Neuronal stem cell (in vitro differentiated cells): ENCODE measurements at regions not wholly inside any gene's neighbourhood (a gene's known extent, or its start where the extent isn't known, plus 50 kb on each side); places are given as distances from the start of the nearest gene placed in this dataset.

Experiments used
- DNase-seq: peaks from one replicate; pipeline ENCODE4 v3.0.0-alpha.2; 2013; ENCODE audit warnings: low spot score
- H2AFZ ChIP-seq: one replicate; pipeline ENCODE4 v1.6.1; 2013; ENCODE audit warnings: mild to moderate bottlenecking, low read length, inconsistent platforms
- H2AK5ac ChIP-seq: 2 replicates; pipeline ENCODE4 v1.6.1; 2013; ENCODE audit warnings: low read depth, mild to moderate bottlenecking, inconsistent platforms, low read length, moderate library complexity, mixed read lengths
- H2BK120ac ChIP-seq: 2 replicates; pipeline ENCODE4 v1.6.1; 2013; ENCODE audit warnings: low read depth, mild to moderate bottlenecking, inconsistent platforms, low read length, moderate library complexity, mixed read lengths
- H2BK12ac ChIP-seq: one replicate; pipeline ENCODE4 v1.6.1; 2013; ENCODE audit warnings: low read length, inconsistent platforms
- H2BK15ac ChIP-seq: 2 replicates; pipeline ENCODE4 v1.6.1; 2013; ENCODE audit warnings: mild to moderate bottlenecking, low read length, inconsistent platforms, mixed read lengths
- H2BK5ac ChIP-seq: one replicate; pipeline ENCODE4 v1.6.1; 2013; ENCODE audit warnings: inconsistent platforms, mild to moderate bottlenecking, low read length, moderate library complexity
- H3K14ac ChIP-seq: one replicate; pipeline ENCODE4 v1.6.1; 2013; ENCODE audit warnings: low read length, inconsistent platforms
- H3K18ac ChIP-seq: 2 replicates; pipeline ENCODE4 v1.6.1; 2013; ENCODE audit warnings: low read length, inconsistent platforms
- H3K23ac ChIP-seq: 2 replicates; pipeline ENCODE4 v1.6.1; 2013; ENCODE audit warnings: low read depth, mild to moderate bottlenecking, mixed read lengths, low read length, inconsistent platforms; ENCODE audit not compliant: poor library complexity
- H3K27ac ChIP-seq: replicated peaks from 3 replicates; pipeline ENCODE4 v1.5.1; 2013; ENCODE audit warnings: low read length, inconsistent platforms
- H3K27me3 ChIP-seq, 3 experiments: 2 replicates each; pipeline ENCODE4 v1.6.1; 2013; ENCODE audit warnings: low read length in 3 of 3, mild to moderate bottlenecking in 2 of 3, inconsistent platforms in 1 of 3, low read depth in 1 of 3, mixed read lengths in 1 of 3, moderate library complexity in 1 of 3; ENCODE audit not compliant: control insufficient read depth in 3 of 3, insufficient read depth in 3 of 3
- H3K36me3 ChIP-seq, 2 donors: replicated peaks in 1 of 2; 2 replicates each; pipeline ENCODE4 v1.6.1; 2013; ENCODE audit warnings: low read length in 2 of 2; ENCODE audit not compliant: control insufficient read depth in 2 of 2, insufficient read depth in 2 of 2
- H3K4ac ChIP-seq: 2 replicates; pipeline ENCODE4 v1.6.1; 2013; ENCODE audit warnings: inconsistent platforms, mild to moderate bottlenecking, low read length, moderate library complexity
- H3K4me1 ChIP-seq, 2 donors: 1 replicate in 1 of 2; 2 replicates in 1 of 2; pipeline ENCODE4 v1.6.1; 2013; ENCODE audit warnings: low read length in 2 of 2, low read depth in 1 of 2; ENCODE audit not compliant: control insufficient read depth in 2 of 2, insufficient read depth in 1 of 2
- H3K4me2 ChIP-seq: one replicate; pipeline ENCODE4 v1.6.1; 2013; ENCODE audit warnings: mild to moderate bottlenecking, low read length, inconsistent platforms; ENCODE audit not compliant: insufficient read depth, poor library complexity, severe bottlenecking
- H3K4me3 ChIP-seq, 2 donors: 2 replicates each; pipeline ENCODE4 v1.5.1; 2013; ENCODE audit warnings: low read length in 2 of 2, mild to moderate bottlenecking in 2 of 2, inconsistent platforms in 1 of 2, moderate library complexity in 1 of 2
- H3K79me1 ChIP-seq: one replicate; pipeline ENCODE4 v1.6.1; 2013; ENCODE audit warnings: low read depth, mild to moderate bottlenecking, inconsistent platforms, low read length, moderate library complexity
- H3K9ac ChIP-seq: one replicate; pipeline ENCODE4 v1.6.1; 2013; ENCODE audit warnings: mild to moderate bottlenecking, low read depth, low read length, inconsistent platforms; ENCODE audit not compliant: poor library complexity
- H3K9me3 ChIP-seq, 2 donors: replicated peaks in 1 of 2; 2 replicates each; pipeline versions ENCODE3 to v1.6.1; 2013; ENCODE audit warnings: low read length in 2 of 2, mild to moderate bottlenecking in 2 of 2, inconsistent platforms in 1 of 2, low read depth in 1 of 2, mixed read lengths in 1 of 2, moderate library complexity in 1 of 2; ENCODE audit not compliant: control insufficient read depth in 2 of 2, insufficient read depth in 1 of 2
- H4K8ac ChIP-seq: one replicate; pipeline ENCODE4 v1.6.1; 2013; ENCODE audit warnings: low read depth, mild to moderate bottlenecking, inconsistent platforms, low read length, moderate library complexity
- H4K91ac ChIP-seq: one replicate; pipeline ENCODE4 v1.6.1; 2013; ENCODE audit warnings: low read length, low read depth, mild to moderate bottlenecking, inconsistent platforms; ENCODE audit not compliant: poor library complexity
- WGBS, 2 donors: extraction: QIAGEN DNeasy Blood & Tissue Kit; methylation state at CpG; one replicate each; pipeline ENCODE4 v1.1.7; 2013; ENCODE audit warnings: missing lambda C conversion rate in 2 of 2, mixed read lengths in 1 of 2; ENCODE audit not compliant: insufficient read length in 2 of 2, insufficient replicate concordance in 1 of 2; ENCODE audit errors: extremely low coverage in 2 of 2; 5-methylcytosine and 5-hydroxymethylcytosine counted together

DNA sequence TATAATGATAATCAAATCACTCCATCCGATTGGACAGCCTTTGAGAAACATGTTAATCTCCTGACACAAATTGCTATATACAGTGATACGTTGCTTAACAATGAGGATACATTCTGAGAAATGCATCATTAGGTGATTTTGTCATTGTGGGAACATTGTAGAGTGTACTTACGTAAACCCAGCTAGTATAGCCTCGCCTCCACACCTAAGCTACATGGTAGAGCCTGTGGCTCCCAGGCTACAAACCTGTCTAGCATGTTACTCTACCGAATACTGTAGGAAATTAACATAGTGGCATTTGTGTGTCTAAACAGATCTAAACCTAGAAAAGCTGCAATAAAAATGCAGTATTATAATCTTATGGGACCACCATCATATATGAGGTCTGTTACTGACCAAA lies 128.6 kb upstream of the PWP1 start:
- no peak overlapping the region for H3K23ac ChIP-seq
- no peaks in the 10 kb centered on the region for H3K9me3 ChIP-seq
- H3K14ac ChIP-seq = no peak overlapping the region
- no peak overlapping the region for H3K4me3 ChIP-seq
- no peak overlapping the region for H3K4me2 ChIP-seq
- no peak for DNase-seq
- H4K8ac ChIP-seq = no peak overlapping the region
- H3K27me3 ChIP-seq = peaks cover 0 to 2% (median 0%) of the 10 kb centered on the region in 3 experiments
- no peaks in the 10 kb centered on the region for H3K79me1 ChIP-seq
- no peak overlapping the region for H2AK5ac ChIP-seq
- no peak overlapping the region for H2BK12ac ChIP-seq
- no peak overlapping the region for H4K91ac ChIP-seq
- no peak overlapping the region for H3K27ac ChIP-seq
- no peak overlapping the region for H3K4ac ChIP-seq
- H2BK15ac ChIP-seq = no peak overlapping the region
- no peak overlapping the region for H2BK5ac ChIP-seq
- peaks cover 4 to 8% of the 10 kb centered on the region in 2 donors for H3K4me1 ChIP-seq
- H2BK120ac ChIP-seq = no peak overlapping the region
- H2AFZ ChIP-seq = no peak overlapping the region
- H3K18ac ChIP-seq = no peak overlapping the region
- WGBS, 2 donors = no CpG with 5 or more reads among the region's 5 CpGs
- H3K9ac ChIP-seq = no peak overlapping the region
- no peaks in the 10 kb centered on the region for H3K36me3 ChIP-seq

DNA sequence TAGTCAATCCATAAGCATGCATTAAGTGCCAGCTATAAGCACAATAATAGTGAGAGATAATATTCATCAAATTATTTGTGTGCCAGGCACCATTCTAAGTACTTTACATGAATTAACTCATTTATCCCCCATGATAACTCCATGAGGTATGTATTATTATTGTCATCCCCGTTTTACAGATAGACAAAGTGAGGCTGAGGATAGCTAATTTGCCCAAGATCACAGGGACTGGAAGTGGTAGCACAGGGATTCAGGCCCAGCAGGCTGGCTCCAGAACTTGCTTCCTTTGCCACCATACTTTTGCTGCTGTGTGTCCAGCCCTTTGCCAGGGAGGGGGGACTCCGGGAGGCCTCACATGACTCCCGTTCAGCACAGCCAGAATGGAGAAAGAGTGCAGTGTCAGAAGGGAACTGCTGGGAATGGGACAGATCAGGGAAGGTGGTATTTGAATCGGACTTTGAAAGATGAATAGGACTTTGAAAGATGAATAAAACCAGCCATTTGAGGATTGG lies 128.0 kb upstream of the PWP1 start:
- WGBS, 2 donors = no CpG with 5 or more reads among the region's 4 CpGs

GRCh38 chr12:107558141-107558815 lies 127.3 kb upstream of the PWP1 start:
- Histone ChIP-seq H3K9ac (no peak overlapping the region), H3K36me3 (no peaks in the 10 kb centered on the region), H2BK5ac (no peak overlapping the region), H3K4me2 (no peak overlapping the region), H2BK120ac (no peak overlapping the region), H2AFZ (no peak overlapping the region), H3K18ac (no peak overlapping the region), H3K14ac (no peak overlapping the region), H3K4me1 (peaks cover 4 to 8% of the 10 kb centered on the region in 2 donors), H3K23ac (no peak overlapping the region), H3K9me3 (no peaks in the 10 kb centered on the region), H2BK15ac (no peak overlapping the region), H4K8ac (no peak overlapping the region), H3K4me3 (no peak overlapping the region), H3K4ac (no peak overlapping the region), H3K27ac (no peak overlapping the region), H4K91ac (no peak overlapping the region), H3K27me3 (peaks cover 0 to under 1% (median 0%) of the 10 kb centered on the region in 3 experiments), H2BK12ac (no peak overlapping the region), H3K79me1 (no peaks in the 10 kb centered on the region), H2AK5ac (no peak overlapping the region)
- WGBS, 2 donors = no CpG with 5 or more reads among the region's 9 CpGs
- no peak for DNase-seq

More for the DNA sequence above, 128.0 kb upstream of the PWP1 start:
- no peak overlapping the region for H3K4me2 ChIP-seq
- peaks cover 4 to 8% of the 10 kb centered on the region in 2 donors for H3K4me1 ChIP-seq
- no peak overlapping the region for H3K4me3 ChIP-seq
- no peak overlapping the region for H3K4ac ChIP-seq
- no peak overlapping the region for H2AFZ ChIP-seq
- H4K8ac ChIP-seq = no peak overlapping the region
- no peak overlapping the region for H3K9ac ChIP-seq
- H2BK5ac ChIP-seq = no peak overlapping the region
- H3K23ac ChIP-seq = no peak overlapping the region
- H3K9me3 ChIP-seq = no peaks in the 10 kb centered on the region
- no peak overlapping the region for H3K27ac ChIP-seq
- H2BK12ac ChIP-seq = no peak overlapping the region
- no peak for DNase-seq
- H3K27me3 ChIP-seq = peaks cover 0 to 2% (median 0%) of the 10 kb centered on the region in 3 experiments
- no peak overlapping the region for H2BK120ac ChIP-seq
- no peak overlapping the region for H4K91ac ChIP-seq
- H3K79me1 ChIP-seq = no peaks in the 10 kb centered on the region
- H3K36me3 ChIP-seq = no peaks in the 10 kb centered on the region
- H3K14ac ChIP-seq = no peak overlapping the region
- H3K18ac ChIP-seq = no peak overlapping the region
- H2BK15ac ChIP-seq = no peak overlapping the region
- no peak overlapping the region for H2AK5ac ChIP-seq

DNA sequence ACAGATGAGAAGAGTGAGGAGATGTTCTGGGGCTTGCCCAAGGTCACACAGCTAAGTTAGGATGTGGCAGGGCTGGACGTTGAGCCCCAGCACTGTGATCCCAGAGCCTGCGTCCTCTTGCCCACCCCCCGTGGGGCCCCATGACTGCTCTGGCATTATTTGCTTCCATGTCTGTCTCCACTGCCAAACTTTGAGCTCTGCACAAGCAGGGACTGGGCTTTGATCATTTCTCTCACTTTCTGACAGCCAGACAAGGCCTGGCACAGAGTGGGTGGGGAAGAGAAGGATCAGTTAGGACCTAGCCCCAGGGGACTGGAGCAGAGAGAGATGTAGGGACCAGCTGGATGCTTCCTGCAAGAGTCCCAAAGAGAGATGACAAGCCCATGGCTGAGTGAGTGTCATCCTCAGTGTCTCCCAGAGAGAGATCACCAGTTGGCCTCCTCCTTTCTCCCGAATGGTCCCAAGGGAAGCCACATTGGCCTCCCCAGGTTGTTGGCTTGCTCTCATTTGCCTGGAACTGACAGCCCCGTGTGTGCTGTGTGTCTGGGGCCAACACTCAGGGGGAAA lies 126.7 kb upstream of the PWP1 start:
- no peak overlapping the region for H3K23ac ChIP-seq
- no peak overlapping the region for H2AK5ac ChIP-seq
- no peak overlapping the region for H2BK12ac ChIP-seq
- no peak overlapping the region for H3K14ac ChIP-seq
- WGBS, 2 donors = no CpG with 5 or more reads among the region's 5 CpGs
- H4K8ac ChIP-seq = no peak overlapping the region
- H3K9ac ChIP-seq = no peak overlapping the region
- H4K91ac ChIP-seq = no peak overlapping the region
- no peak overlapping the region for H2BK120ac ChIP-seq
- H3K9me3 ChIP-seq = no peaks in the 10 kb centered on the region
- no peak for DNase-seq
- H2BK5ac ChIP-seq = no peak overlapping the region
- no peak overlapping the region for H3K27ac ChIP-seq
- no peak overlapping the region for H2AFZ ChIP-seq
- no peak overlapping the region for H3K4me3 ChIP-seq
- no peaks in the 10 kb centered on the region for H3K79me1 ChIP-seq
- no peak overlapping the region for H3K4me2 ChIP-seq
- H3K4me1 ChIP-seq = peaks cover 4 to 8% of the 10 kb centered on the region in 2 donors
- H3K4ac ChIP-seq = no peak overlapping the region
- no peaks in the 10 kb centered on the region for H3K27me3 ChIP-seq
- no peaks in the 10 kb centered on the region for H3K36me3 ChIP-seq
- H2BK15ac ChIP-seq = no peak overlapping the region
- peak overlapping the region; percentile 41 for H3K18ac ChIP-seq
